T-helper 17 cell (primary cell): ENCODE measurements at regions not wholly inside any gene's neighbourhood (a gene's known extent, or its start where the extent isn't known, plus 50 kb on each side); places are given as distances from the start of the nearest gene placed in this dataset.
A peak's percentile ranks its signal among the peaks of the same experiment; 100 is the strongest.

Experiments used
- ATAC-seq: fragments of 150-1000 bp; cut with Tn5 transposase; 2 replicates; pipeline ENCODE4 v1.10.0; 2021; ENCODE audit warnings: mild to moderate bottlenecking, moderate library complexity
- DNase-seq, 3 donors: peaks; one replicate each; pipeline versions ENCODE4 v3.0.0 to v3.0.0-alpha.2; 2020 to 2021
- H3K9me3 ChIP-seq: one replicate; pipeline ENCODE4 v1.7.0; 2013; ENCODE audit warnings: low read length, mild to moderate bottlenecking; ENCODE audit not compliant: control insufficient read depth, poor library complexity, severe bottlenecking
- H3K27ac Mint-ChIP-seq: one replicate; pipeline ENCODE4 v1.8.0; 2022; ENCODE audit warnings: mild to moderate bottlenecking, moderate library complexity, mixed read lengths
- H3K27me3 Mint-ChIP-seq: one replicate; pipeline ENCODE4 v1.8.0; 2022; ENCODE audit warnings: mixed read lengths
- H3K36me3 Mint-ChIP-seq: one replicate; pipeline ENCODE4 v1.8.0; 2022; ENCODE audit warnings: low read depth, mixed read lengths
- H3K4me1 Mint-ChIP-seq: one replicate; pipeline ENCODE4 v1.8.0; 2022; ENCODE audit warnings: mild to moderate bottlenecking, mixed read lengths
- H3K4me3 Mint-ChIP-seq: one replicate; pipeline ENCODE4 v1.8.0; 2022; ENCODE audit warnings: mild to moderate bottlenecking, moderate library complexity, mixed read lengths

DNA sequence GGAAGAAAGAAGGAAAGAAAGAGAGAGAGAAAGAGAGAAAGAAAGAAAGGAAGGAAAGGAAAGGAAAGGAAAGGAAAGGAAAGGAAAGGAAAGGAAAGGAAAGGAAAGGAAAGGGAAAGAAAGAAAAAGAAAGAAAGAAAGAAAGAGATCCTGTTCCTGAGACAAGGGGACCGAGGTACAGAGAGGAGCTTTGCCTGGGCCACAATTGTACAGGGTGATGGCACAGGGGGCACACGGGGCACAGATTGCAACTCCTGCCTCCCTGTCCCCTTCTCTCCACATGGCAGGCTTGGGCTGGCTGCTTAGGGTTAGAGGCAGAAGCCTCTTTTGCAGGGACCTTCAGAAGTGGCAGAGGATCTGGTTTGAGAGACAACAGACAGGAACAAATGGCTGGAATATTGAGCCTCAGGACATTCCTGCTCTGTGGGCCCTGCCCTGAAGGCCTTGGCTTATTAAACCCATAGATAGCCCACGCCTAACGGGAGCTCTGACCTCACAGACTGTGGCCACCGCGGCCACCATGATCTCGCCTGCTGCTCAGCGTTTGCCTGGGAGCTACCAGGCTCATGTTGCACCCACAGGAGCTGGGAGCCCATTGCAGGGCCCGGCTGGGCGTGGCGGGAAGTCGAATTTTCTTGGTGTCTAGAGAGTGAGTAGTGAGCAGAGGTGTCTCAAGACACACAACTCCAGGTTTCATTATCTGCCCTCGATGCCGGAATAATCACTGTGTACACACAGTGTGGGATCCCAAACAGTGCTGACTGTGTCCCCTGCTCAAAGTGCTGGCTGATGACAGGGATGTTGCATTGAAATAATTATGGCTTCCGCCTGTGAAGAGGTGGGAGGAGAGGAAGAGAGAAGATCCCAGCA, 147.9 kb upstream of the NCOR2 start:
- no peak overlapping the region for H3K4me3 Mint-ChIP-seq
- peaks cover 18% of the 10 kb centered on the region for H3K4me1 Mint-ChIP-seq
- no peaks in the 10 kb centered on the region for H3K9me3 ChIP-seq
- peaks cover 2% of the 10 kb centered on the region for H3K36me3 Mint-ChIP-seq
- DNase-seq (no peak), ATAC-seq (no peak)
- H3K27me3 Mint-ChIP-seq, result no peaks in the 10 kb centered on the region
- H3K27ac Mint-ChIP-seq, result peak overlapping the region; percentile 63

DNA sequence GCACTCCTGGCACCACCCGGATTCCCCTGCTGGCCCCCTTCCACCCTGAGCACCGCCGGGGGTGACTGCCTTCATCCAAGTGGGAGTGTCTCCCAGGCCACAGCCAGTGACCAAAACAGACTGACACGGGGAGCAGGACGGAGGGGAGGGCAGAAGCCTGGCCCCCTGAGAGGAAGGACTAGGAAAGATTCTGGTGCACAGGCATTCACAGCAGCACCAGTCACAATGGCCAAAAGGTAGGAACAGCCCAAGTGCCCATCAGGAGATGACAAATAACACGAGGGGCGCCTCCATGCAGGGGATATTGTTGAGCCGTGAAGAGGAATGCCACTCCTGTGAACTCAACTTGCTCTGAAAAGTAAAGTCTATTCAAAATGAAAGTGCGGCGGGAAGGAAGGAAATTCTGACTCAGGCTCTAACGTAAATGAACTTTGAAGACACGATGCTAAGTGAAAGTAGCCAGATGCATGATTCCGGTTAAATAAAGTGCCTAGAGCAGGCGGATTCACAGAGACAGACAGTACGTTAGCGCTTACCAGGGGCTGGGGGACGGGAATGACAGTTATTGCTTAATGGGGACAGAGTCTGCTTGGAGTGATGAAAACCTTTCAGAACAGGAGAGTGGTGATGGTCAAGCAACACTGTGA, 146.1 kb upstream of the NCOR2 start:
- Mint-ChIP-seq H3K27ac (peak overlapping the region; percentile 96), H3K27me3 (no peaks in the 10 kb centered on the region)
- peak; percentile 84 for ATAC-seq

DNA sequence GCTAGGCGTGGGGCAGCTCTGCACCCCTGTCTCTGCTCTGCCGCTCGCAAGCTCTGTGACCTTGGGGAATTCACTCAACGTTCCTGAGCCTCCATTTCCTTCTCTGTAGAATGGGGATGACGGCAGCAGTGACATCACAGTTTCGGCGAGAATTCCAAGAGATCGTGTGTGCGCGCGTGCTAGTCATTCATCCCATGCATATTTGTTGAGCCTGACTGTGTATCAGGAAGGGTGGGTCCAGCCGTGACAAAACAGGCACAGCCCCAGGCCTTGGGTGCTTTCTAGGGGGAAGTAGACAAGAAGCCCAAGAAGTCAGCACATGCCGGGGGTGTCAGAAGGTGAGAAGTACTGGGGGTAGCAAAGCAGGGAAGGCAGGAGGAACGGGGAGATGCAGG, 145.6 kb upstream of the NCOR2 start:
- no peaks in the 10 kb centered on the region for H3K9me3 ChIP-seq
- peak overlapping the region; percentile 86 for H3K4me3 Mint-ChIP-seq
- peak overlapping the region; percentile 96 for H3K27ac Mint-ChIP-seq
- H3K4me1 Mint-ChIP-seq, result peaks cover 18% of the 10 kb centered on the region
- DNase-seq, result no peak
- peak; percentile 49 for ATAC-seq
- H3K36me3 Mint-ChIP-seq, result peaks cover 2% of the 10 kb centered on the region
- no peaks in the 10 kb centered on the region for H3K27me3 Mint-ChIP-seq

More for the DNA sequence above, 146.1 kb upstream of the NCOR2 start:
- no peaks in the 10 kb centered on the region for H3K9me3 ChIP-seq
- peaks cover 18% of the 10 kb centered on the region for H3K4me1 Mint-ChIP-seq
- H3K4me3 Mint-ChIP-seq, result peak overlapping the region; percentile 86
- no peak for DNase-seq
- peaks cover 2% of the 10 kb centered on the region for H3K36me3 Mint-ChIP-seq

GRCh38 chr12:124711344-124711743, 143.9 kb upstream of the NCOR2 start:
- Mint-ChIP-seq H3K27me3 (no peaks in the 10 kb centered on the region), H3K4me1 (peaks cover 18% of the 10 kb centered on the region), H3K27ac (no peak overlapping the region), H3K4me3 (no peak overlapping the region), H3K36me3 (peaks cover 2% of the 10 kb centered on the region)
- no peak for ATAC-seq
- no peaks in the 10 kb centered on the region for H3K9me3 ChIP-seq
- DNase-seq, result no peak

- no peaks in the 10 kb centered on the region for H3K9me3 ChIP-seq
- H3K27me3 Mint-ChIP-seq, result no peaks in the 10 kb centered on the region
- H3K36me3 Mint-ChIP-seq, result peaks cover 1% of the 10 kb centered on the region
- no peak overlapping the region for H3K27ac Mint-ChIP-seq
- H3K4me1 Mint-ChIP-seq, result peaks cover 18% of the 10 kb centered on the region
- ATAC-seq, result no peak
- DNase-seq, result no peak
- no peak overlapping the region for H3K4me3 Mint-ChIP-seq
Measured at GRCh38 chr12:124709722-124710687, 142.6 kb upstream of the NCOR2 start.

DNA sequence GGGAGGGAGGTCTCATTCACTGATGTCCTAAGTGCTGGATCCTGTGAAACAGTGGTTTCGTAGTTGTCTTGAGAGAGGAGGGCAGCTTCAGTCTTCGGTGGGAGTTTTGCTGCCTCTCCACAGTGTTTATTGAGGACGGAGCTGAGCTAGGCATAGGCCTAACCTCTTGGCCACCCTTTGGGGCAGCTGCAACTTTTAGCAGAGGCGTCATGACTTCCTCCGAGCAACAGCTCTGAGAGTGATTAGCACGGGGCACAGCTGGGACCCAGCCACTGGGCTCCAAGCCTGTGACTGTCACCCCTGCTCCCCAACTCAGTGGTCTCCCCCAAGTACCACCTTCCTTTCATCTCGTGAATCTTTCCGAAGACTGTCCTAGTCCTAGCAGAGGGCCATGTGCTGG, 139.9 kb upstream of the NCOR2 start:
- no peak overlapping the region for H3K4me3 Mint-ChIP-seq
- no peaks in the 10 kb centered on the region for H3K4me1 Mint-ChIP-seq
- H3K27ac Mint-ChIP-seq, result peak overlapping the region; percentile 24
- DNase-seq, result no peak
- H3K27me3 Mint-ChIP-seq, result no peaks in the 10 kb centered on the region
- H3K36me3 Mint-ChIP-seq, result no peaks in the 10 kb centered on the region
- H3K9me3 ChIP-seq, result no peaks in the 10 kb centered on the region
- ATAC-seq, result no peak

- Mint-ChIP-seq H3K27me3 (no peaks in the 10 kb centered on the region), H3K4me1 (no peaks in the 10 kb centered on the region), H3K4me3 (no peak overlapping the region), H3K36me3 (no peaks in the 10 kb centered on the region), H3K27ac (peak overlapping the region; percentile 24)
- ATAC-seq (no peak), DNase-seq (no peak)
- no peaks in the 10 kb centered on the region for H3K9me3 ChIP-seq
Measured at GRCh38 chr12:124706363-124706762, 139.0 kb upstream of the NCOR2 start.

DNA sequence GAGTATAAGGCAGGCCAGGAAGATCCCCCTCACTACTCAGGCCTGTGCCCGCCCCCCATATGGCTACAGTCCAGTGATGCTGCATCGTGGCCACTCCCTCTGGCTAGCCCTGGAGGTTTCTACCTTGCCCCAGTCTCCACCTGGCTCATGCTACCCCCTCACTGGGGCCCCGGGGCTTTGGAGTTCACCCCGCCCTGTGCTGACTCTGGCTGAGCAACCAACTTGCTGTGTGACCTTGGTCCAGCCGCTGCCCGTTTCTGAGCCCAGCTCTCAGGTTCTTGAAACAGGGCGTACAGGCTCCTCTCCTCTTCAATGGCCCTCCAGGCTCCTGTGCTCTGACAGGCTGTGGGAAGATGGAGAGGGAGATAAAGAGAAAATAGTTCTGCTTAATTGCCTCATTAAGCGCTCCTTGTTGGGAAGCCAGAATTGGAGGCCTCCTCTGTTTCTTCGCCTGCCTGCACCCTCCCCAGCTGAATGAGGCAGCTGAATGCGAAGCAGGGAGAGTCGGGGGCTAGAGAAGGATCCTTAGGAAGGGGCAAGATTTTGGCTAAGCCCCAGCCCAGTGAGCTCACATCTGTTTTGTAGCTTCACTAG, 138.2 kb upstream of the NCOR2 start:
- Mint-ChIP-seq H3K36me3 (no peaks in the 10 kb centered on the region), H3K4me3 (no peak overlapping the region), H3K27ac (no peak overlapping the region), H3K27me3 (peaks cover 4% of the 10 kb centered on the region), H3K4me1 (no peaks in the 10 kb centered on the region)
- no peak for DNase-seq
- no peak for ATAC-seq
- H3K9me3 ChIP-seq, result no peaks in the 10 kb centered on the region

DNA sequence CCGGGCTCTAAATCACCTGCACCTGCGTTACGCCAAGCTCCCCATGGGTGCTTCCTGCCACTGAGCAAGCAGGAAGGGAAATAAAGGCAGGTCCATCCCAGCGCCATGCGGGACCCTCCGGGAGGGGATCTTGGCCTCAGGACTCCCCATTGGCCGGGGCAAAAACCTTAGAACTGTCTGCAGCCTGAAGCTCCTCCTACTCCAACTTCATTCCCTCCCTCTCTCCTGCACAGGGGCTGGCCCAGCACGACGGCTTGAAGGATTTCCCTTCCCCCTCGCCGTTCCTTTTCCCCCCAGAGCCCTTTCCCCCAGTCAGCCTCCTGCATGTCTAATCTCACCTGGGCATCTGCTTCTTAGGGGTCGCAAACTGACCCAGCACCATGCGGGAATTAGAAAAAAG, 137.2 kb upstream of the NCOR2 start:
- ATAC-seq (no peak), DNase-seq (no peak)
- no peaks in the 10 kb centered on the region for H3K9me3 ChIP-seq
- Mint-ChIP-seq H3K36me3 (no peaks in the 10 kb centered on the region), H3K4me3 (no peak overlapping the region), H3K27me3 (peaks cover 8% of the 10 kb centered on the region), H3K4me1 (no peaks in the 10 kb centered on the region), H3K27ac (no peak overlapping the region)

DNA sequence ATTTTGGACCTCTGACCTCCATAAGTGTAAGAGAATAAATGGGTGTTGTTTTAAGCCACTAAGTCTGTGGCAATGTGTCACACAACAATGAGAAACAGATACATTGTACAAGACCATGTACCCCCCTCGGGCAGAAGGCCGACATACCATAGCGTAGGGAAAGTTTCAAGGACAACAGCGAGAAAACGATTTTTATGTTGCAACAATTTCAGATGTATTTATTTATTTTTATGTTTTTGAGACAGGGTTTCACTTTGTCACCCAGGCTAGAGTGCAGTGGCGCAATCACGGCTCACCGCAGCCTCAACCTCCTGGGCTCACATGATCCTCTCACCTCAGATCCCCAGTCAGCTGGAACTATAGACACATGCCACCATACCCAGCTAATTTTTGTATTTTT, 136.4 kb upstream of the NCOR2 start:
- Mint-ChIP-seq H3K27ac (no peak overlapping the region), H3K4me3 (no peak overlapping the region), H3K27me3 (peaks cover 11% of the 10 kb centered on the region), H3K4me1 (no peaks in the 10 kb centered on the region), H3K36me3 (no peaks in the 10 kb centered on the region)
- H3K9me3 ChIP-seq, result no peaks in the 10 kb centered on the region
- DNase-seq (no peak), ATAC-seq (no peak)

GRCh38 chr12:124702736-124703135, 135.3 kb upstream of the NCOR2 start:
- Mint-ChIP-seq H3K27ac (no peak overlapping the region), H3K4me3 (no peak overlapping the region), H3K27me3 (peaks cover 11% of the 10 kb centered on the region), H3K36me3 (no peaks in the 10 kb centered on the region), H3K4me1 (no peaks in the 10 kb centered on the region)
- H3K9me3 ChIP-seq, result no peaks in the 10 kb centered on the region
- DNase-seq (no peak), ATAC-seq (no peak)

- peaks cover 11% of the 10 kb centered on the region for H3K27me3 Mint-ChIP-seq
- no peaks in the 10 kb centered on the region for H3K36me3 Mint-ChIP-seq
- H3K4me1 Mint-ChIP-seq, result no peaks in the 10 kb centered on the region
Measured at GRCh38 chr12:124700810-124701592, 133.6 kb upstream of the NCOR2 start.

More at GRCh38 chr12:124700810-124701592, 133.6 kb upstream of the NCOR2 start:
- DNase-seq (no peak), ATAC-seq (no peak)
- no peak overlapping the region for H3K4me3 Mint-ChIP-seq
- H3K27ac Mint-ChIP-seq, result no peak overlapping the region
- H3K9me3 ChIP-seq, result no peaks in the 10 kb centered on the region
